SK-N-SH treated with all-trans-retinoic acid at 6 μM for 48 hours (cell line): ENCODE measurements at regions not wholly inside any gene's neighbourhood (a gene's known extent, or its start where the extent isn't known, plus 50 kb on each side); places are given as distances from the start of the nearest gene placed in this dataset.

Experiments used
- ATAC-seq: fragments of 200-7000 bp; cut with Tn5 transposase; 3 replicates; pipeline ENCODE4 v1.9.1; 2020; ENCODE audit warnings: mild to moderate bottlenecking, moderate library complexity
- ARNTL ChIP-seq: fragments of 450-650 bp; formaldehyde crosslinking; IDR thresholded peaks from 2 replicates; pipeline ENCODE4 v1.5.0; 2020; ENCODE audit warnings: low read depth, mild to moderate bottlenecking, moderate library complexity, borderline replicate concordance
- BACH2 ChIP-seq: fragments of 250-450 bp; sonication (Bioruptor Pico); IDR thresholded peaks from 2 replicates; pipeline ENCODE4 v1.9.0; 2021; ENCODE audit warnings: mild to moderate bottlenecking, borderline replicate concordance
- CSDC2 ChIP-seq: fragments of 250-450 bp; sonication (Bioruptor Pico); IDR thresholded peaks from 2 replicates; pipeline ENCODE4 v1.5.0; 2020; ENCODE audit warnings: mild to moderate bottlenecking, moderate library complexity
- CSRNP3 ChIP-seq: fragments of 250-450 bp; sonication (Bioruptor Pico); IDR thresholded peaks from 2 replicates; pipeline ENCODE4 v1.5.1; 2021; ENCODE audit warnings: mild to moderate bottlenecking, moderate library complexity
- ESRRG ChIP-seq: fragments of 250-450 bp; sonication (Bioruptor Pico); IDR thresholded peaks from 2 replicates; pipeline ENCODE4 v1.6.1; 2021; ENCODE audit warnings: mild to moderate bottlenecking
- GLIS3 ChIP-seq: fragments of 250-450 bp; sonication (Bioruptor Pico); IDR thresholded peaks from 2 replicates; pipeline ENCODE4 v1.5.0; 2020; ENCODE audit warnings: mild to moderate bottlenecking, moderate library complexity
- ISL1 ChIP-seq: fragments of 250-450 bp; sonication (Bioruptor Pico); IDR thresholded peaks from 2 replicates; pipeline ENCODE4 v2.1.2; 2022; ENCODE audit warnings: mild to moderate bottlenecking, moderate library complexity
- OSR1 ChIP-seq: fragments of 250-450 bp; sonication (Bioruptor Pico); IDR thresholded peaks from 2 replicates; pipeline ENCODE4 v1.8.0; 2022; ENCODE audit warnings: moderate library complexity, mild to moderate bottlenecking, inconsistent platforms
- PATZ1 ChIP-seq: fragments of 250-450 bp; sonication (Bioruptor Pico); IDR thresholded peaks from 2 replicates; pipeline ENCODE4 v1.8.0; 2020; ENCODE audit warnings: mild to moderate bottlenecking, moderate library complexity, borderline replicate concordance
- POU6F1 ChIP-seq: fragments of 250-450 bp; sonication (Bioruptor Pico); IDR thresholded peaks from 2 replicates; pipeline ENCODE4 v1.8.0; 2021; ENCODE audit warnings: low read depth, mild to moderate bottlenecking, moderate library complexity, borderline replicate concordance
- PPARA ChIP-seq: fragments of 250-450 bp; sonication (Bioruptor Pico); IDR thresholded peaks from 2 replicates; pipeline ENCODE4 v1.5.0; 2020; ENCODE audit warnings: mild to moderate bottlenecking, borderline replicate concordance
- RARB ChIP-seq: fragments of 250-450 bp; sonication (Bioruptor Pico); IDR thresholded peaks from 2 replicates; pipeline ENCODE4 v1.8.0; 2021; ENCODE audit warnings: mild to moderate bottlenecking, moderate library complexity
- SNAI2 ChIP-seq: fragments of 250-450 bp; sonication (Bioruptor Pico); IDR thresholded peaks from 2 replicates; pipeline ENCODE4 v1.5.0; 2020; ENCODE audit warnings: mild to moderate bottlenecking, moderate library complexity
- TCF4 ChIP-seq: fragments of 250-450 bp; sonication (Bioruptor Pico); IDR thresholded peaks from 2 replicates; pipeline ENCODE4 v1.8.0; 2021; ENCODE audit warnings: mild to moderate bottlenecking, moderate library complexity, borderline replicate concordance
- TOX ChIP-seq: fragments of 250-450 bp; sonication (Bioruptor Pico); IDR thresholded peaks from 2 replicates; pipeline ENCODE4 v1.8.0; 2021; ENCODE audit warnings: mild to moderate bottlenecking, moderate library complexity, borderline replicate concordance
- ZC3H10 ChIP-seq: fragments of 250-450 bp; sonication (Bioruptor Pico); IDR thresholded peaks from 2 replicates; pipeline ENCODE4 v1.5.1; 2021; ENCODE audit warnings: mild to moderate bottlenecking, moderate library complexity
- ZFP3 ChIP-seq: fragments of 250-450 bp; sonication (Bioruptor Pico); IDR thresholded peaks from 2 replicates; pipeline ENCODE4 v1.5.0; 2020; ENCODE audit warnings: mild to moderate bottlenecking, moderate library complexity
- ZFP30 ChIP-seq: fragments of 450-650 bp; formaldehyde crosslinking; IDR thresholded peaks from 2 replicates; pipeline ENCODE4 v1.5.0; 2022; ENCODE audit warnings: mild to moderate bottlenecking, moderate library complexity
- ZNF565 ChIP-seq: fragments of 450-650 bp; formaldehyde crosslinking; conservative IDR thresholded peaks from 2 replicates; pipeline ENCODE4 v1.5.0; 2020; ENCODE audit warnings: low read depth, mild to moderate bottlenecking, moderate library complexity
- ZNF70 ChIP-seq: fragments of 450-650 bp; formaldehyde crosslinking; IDR thresholded peaks from 2 replicates; pipeline ENCODE4 v1.5.0; 2020; ENCODE audit warnings: mild to moderate bottlenecking, moderate library complexity
- TF ChIP-seq, protein P1 (sequence below): fragments of 250-450 bp; sonication (Bioruptor Pico); IDR thresholded peaks from 2 replicates; pipeline ENCODE4 v1.5.1; 2020; ENCODE audit warnings: low read depth, mild to moderate bottlenecking, moderate library complexity
- TF ChIP-seq, protein P2 (sequence below): fragments of 250-450 bp; sonication (Bioruptor Pico); IDR thresholded peaks from 2 replicates; pipeline ENCODE4 v1.5.0; 2020; ENCODE audit warnings: mild to moderate bottlenecking, moderate library complexity

- no peak for ATAC-seq
- TF ChIP-seq RARB (CRISPR knock-in tag) = no peak
- no peak for TF ChIP-seq GLIS3
- no peak for TF ChIP-seq TCF4 (CRISPR knock-in tag)
- no peak for TF ChIP-seq ISL1
- TF ChIP-seq ZNF70 (CRISPR knock-in tag) = no peak
- no peak for TF ChIP-seq ARNTL (CRISPR knock-in tag)
- no peak for TF ChIP-seq OSR1 (CRISPR knock-in tag)
- TF ChIP-seq CSDC2 (CRISPR knock-in tag) = no peak
- TF ChIP-seq, protein P1, sequence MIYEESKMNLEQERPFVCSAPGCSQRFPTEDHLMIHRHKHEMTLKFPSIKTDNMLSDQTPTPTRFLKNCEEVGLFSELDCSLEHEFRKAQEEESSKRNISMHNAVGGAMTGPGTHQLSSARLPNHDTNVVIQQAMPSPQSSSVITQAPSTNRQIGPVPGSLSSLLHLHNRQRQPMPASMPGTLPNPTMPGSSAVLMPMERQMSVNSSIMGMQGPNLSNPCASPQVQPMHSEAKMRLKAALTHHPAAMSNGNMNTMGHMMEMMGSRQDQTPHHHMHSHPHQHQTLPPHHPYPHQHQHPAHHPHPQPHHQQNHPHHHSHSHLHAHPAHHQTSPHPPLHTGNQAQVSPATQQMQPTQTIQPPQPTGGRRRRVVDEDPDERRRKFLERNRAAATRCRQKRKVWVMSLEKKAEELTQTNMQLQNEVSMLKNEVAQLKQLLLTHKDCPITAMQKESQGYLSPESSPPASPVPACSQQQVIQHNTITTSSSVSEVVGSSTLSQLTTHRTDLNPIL = no peak
- no peak for TF ChIP-seq ZFP30 (CRISPR knock-in tag)
- no peak for TF ChIP-seq ZNF565 (CRISPR knock-in tag)
- TF ChIP-seq PATZ1 = no peak
- no peak for TF ChIP-seq PPARA (CRISPR knock-in tag)
- no peak for TF ChIP-seq ZC3H10 (CRISPR knock-in tag)
- TF ChIP-seq, protein P2, sequence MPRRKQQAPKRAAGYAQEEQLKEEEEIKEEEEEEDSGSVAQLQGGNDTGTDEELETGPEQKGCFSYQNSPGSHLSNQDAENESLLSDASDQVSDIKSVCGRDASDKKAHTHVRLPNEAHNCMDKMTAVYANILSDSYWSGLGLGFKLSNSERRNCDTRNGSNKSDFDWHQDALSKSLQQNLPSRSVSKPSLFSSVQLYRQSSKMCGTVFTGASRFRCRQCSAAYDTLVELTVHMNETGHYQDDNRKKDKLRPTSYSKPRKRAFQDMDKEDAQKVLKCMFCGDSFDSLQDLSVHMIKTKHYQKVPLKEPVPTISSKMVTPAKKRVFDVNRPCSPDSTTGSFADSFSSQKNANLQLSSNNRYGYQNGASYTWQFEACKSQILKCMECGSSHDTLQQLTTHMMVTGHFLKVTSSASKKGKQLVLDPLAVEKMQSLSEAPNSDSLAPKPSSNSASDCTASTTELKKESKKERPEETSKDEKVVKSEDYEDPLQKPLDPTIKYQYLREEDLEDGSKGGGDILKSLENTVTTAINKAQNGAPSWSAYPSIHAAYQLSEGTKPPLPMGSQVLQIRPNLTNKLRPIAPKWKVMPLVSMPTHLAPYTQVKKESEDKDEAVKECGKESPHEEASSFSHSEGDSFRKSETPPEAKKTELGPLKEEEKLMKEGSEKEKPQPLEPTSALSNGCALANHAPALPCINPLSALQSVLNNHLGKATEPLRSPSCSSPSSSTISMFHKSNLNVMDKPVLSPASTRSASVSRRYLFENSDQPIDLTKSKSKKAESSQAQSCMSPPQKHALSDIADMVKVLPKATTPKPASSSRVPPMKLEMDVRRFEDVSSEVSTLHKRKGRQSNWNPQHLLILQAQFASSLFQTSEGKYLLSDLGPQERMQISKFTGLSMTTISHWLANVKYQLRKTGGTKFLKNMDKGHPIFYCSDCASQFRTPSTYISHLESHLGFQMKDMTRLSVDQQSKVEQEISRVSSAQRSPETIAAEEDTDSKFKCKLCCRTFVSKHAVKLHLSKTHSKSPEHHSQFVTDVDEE (CRISPR knock-in tag) = no peak
- TF ChIP-seq, all 23 proteins: peak for 0
Measured at GRCh38 chr2:83956991-83957390, 502.1 kb downstream of the SUCLG1 start.

GRCh38 chr2:83953697-83954096 lies 505.4 kb downstream of the SUCLG1 start:
- no peak for TF ChIP-seq PATZ1
- no peak for TF ChIP-seq SNAI2 (CRISPR knock-in tag)
- TF ChIP-seq, protein P1 = no peak
- TF ChIP-seq ESRRG (CRISPR knock-in tag) = no peak
- no peak for TF ChIP-seq ISL1
- no peak for TF ChIP-seq TCF4 (CRISPR knock-in tag)
- no peak for TF ChIP-seq BACH2 (CRISPR knock-in tag)
- TF ChIP-seq ZC3H10 (CRISPR knock-in tag) = no peak
- no peak for TF ChIP-seq PPARA (CRISPR knock-in tag)
- TF ChIP-seq GLIS3 = no peak
- no peak for TF ChIP-seq CSRNP3
- no peak for TF ChIP-seq ZFP3
- no peak for TF ChIP-seq CSDC2 (CRISPR knock-in tag)
- no peak for TF ChIP-seq POU6F1 (CRISPR knock-in tag)
- no peak for TF ChIP-seq OSR1 (CRISPR knock-in tag)
- TF ChIP-seq TOX = no peak
- TF ChIP-seq ARNTL (CRISPR knock-in tag) = no peak
- TF ChIP-seq ZNF565 (CRISPR knock-in tag) = no peak
- no peak for TF ChIP-seq RARB (CRISPR knock-in tag)
- no peak for TF ChIP-seq ZNF70 (CRISPR knock-in tag)
- ATAC-seq = no peak
